GM12892 (cell line): ENCODE measurements at regions not wholly inside any gene's neighbourhood (a gene's known extent, or its start where the extent isn't known, plus 50 kb on each side); places are given as distances from the start of the nearest gene placed in this dataset.

ENCODE experiments used
- POLR2A ChIP-seq: IDR thresholded peaks from 2 replicates; pipeline ENCODE4 v1.6.1; 2011; ENCODE audit warnings: low read depth, low read length, control low read depth
- POLR2AphosphoS5 ChIP-seq: IDR thresholded peaks from 2 replicates; pipeline ENCODE4 v1.6.1; 2011; ENCODE audit warnings: low read depth, low read length, control low read depth
- TAF1 ChIP-seq: IDR thresholded peaks from 2 replicates; pipeline ENCODE4 v1.6.1; 2011; ENCODE audit warnings: low read depth, mild to moderate bottlenecking, control low read depth, low read length, borderline replicate concordance

GRCh38 chr7:10268034-10268433, 705.6 kb upstream of the PHF14 start:
- no peak for TF ChIP-seq POLR2A
- no peak for TF ChIP-seq TAF1
- TF ChIP-seq POLR2AphosphoS5, result no peak
